ENCODE measurements at regions not wholly inside any gene's neighbourhood (a gene's known extent, or its start where the extent isn't known, plus 50 kb on each side); places are given as distances from the start of the nearest gene placed in this dataset.

DNA sequence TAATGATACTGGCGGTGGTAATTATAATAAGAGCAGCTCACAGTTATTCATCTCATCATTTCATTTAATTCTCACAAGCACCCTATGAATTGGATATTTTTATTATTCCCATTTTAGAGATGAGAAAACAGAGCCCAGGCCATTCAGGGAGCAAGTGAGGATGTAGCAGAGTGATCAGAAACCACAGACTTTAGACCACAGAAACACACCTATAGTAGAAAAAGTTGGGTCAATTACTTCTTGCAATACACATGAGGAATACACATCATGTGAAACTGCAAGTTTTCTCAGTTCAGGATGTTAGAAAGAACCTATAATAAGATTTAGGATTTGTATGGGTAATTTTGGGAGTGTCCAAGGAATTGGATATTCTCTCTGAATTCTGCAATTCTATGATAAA lies 278.0 kb downstream of the ADRA2A start:
- DNase-seq (ENCODE audit: low read depth), result no peak

DNA sequence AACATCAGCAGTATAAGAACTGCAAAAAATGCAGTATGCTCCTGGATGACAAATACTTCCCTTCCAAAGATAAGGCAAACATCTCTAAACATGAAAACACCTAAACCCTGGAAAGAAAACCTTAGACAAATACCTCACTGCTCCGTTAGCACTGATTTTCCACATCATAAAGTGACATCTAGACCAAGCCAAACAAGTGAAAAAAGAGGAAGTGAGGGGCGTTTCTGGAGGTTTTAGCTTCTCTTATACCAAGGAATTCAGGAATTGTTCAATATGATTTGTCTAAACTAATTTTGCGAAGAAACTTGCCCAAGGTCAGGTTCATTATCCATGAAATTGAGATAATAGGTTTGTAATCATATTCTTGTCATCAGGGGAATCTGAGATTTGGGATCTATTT lies 279.7 kb downstream of the ADRA2A start:
- no peak for DNase-seq (ENCODE audit: low read depth)

DNA sequence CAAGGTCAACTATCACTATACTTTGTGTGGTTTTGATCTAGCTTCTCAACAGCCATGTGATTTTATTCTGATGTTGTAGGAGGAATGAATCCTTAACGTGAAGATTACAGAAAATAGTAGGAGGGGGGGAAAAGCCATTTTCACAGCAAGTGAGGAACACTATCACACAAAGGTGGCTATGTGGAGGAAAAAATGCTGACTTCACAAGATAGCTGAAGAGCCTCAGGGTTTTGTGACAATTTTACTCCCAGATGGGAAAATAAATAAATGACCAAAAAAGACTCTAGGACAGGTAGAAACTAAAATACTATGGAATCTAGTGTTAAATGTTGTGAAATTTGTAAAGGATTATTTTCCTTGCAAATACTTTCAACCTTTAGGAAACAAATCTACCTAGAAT lies 281.0 kb downstream of the ADRA2A start:
- no peak for DNase-seq (ENCODE audit: low read depth)

DNA sequence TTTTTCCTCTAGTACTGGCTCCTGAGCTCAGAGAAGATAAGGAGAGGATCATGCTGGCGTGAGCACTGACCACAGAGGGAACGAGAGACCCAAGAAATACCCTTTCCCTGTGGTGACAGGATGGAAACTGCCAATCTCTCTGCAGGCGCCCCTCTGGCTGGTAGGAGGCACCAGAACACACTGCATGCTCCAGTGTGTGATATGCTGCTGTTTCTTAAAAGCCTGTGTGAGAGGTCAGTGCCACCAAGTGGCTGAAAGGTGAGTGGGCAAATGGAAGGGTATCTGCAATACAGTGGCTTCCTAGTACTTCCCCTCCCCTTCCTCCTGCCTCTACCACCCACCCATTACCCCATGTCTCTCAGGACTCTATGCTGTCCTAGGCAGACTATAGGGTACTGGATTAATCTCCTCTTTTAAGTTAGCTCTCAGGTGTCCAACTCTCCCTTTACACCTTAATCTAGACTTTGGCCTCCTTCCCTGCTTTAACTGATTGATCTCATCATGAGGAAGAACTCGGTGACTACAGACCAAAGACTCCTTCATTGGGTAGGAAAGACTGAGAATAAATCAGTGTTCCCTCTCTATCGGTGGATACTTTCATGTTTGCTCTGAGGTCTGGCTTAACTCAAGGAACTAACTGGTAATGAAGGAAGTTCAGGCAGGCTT lies 283.6 kb downstream of the ADRA2A start:
- DNase-seq (ENCODE audit: low read depth), result no peak

DNA sequence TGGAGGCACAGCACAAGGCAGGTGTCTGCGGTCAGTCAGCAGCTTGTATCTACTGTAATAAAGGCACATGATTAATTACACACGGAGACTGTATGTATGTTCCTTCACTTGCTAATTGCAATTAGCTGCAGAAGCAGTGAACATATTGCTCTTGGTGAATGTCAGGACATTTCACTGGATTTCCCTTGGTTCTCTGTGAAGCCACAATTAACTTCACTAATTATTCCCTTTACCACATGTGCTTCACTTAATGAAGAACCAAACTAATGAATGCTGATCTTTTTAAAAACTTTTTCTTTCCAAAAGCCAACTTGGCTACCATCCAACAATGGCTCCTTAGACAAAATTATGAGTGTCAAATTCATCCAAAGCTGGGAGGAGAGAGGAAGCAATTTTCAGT lies 290.7 kb downstream of the ADRA2A start:
- DNase-seq (ENCODE audit: low read depth), result no peak

DNA sequence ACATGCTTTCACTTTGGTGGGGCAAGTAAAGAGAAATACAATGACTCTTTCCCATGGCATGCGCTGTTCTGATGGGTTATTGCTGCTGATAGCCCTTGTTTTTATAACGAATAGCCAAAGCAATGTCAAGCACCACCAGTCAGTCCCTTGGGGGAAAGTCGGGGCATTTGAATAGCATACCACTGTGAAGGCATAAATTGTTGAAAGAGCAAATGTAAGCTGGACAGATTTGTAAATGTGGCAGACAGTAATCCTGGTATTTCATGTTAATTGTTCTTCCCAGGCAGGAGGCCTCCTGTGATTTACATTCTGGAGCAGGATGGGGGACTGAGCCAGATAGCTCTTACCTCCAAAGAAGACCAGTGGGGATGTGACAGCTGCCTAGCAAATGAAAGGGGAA lies 293.3 kb downstream of the ADRA2A start:
- no peak for DNase-seq (ENCODE audit: low read depth)

DNA sequence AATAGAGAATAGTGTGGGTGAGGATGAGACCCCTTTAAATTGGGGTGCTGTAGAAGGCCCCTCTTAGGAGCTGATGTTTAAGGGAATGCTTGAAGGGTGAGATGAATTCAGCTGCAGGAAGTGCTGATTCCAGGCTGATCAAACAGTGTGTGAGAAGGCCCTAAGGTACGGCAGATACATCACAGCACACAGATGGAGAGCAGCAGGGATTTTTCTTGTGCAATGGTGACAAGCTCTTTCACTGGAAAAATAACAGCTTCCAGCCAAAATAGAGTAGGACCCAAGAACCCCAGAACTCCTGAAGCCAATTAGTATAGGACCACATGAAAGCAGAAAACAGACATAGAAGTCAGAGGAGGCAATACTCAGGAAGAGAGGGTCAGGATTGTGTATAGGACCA lies 296.9 kb downstream of the ADRA2A start:
- DNase-seq (ENCODE audit: low read depth), result no peak

DNA sequence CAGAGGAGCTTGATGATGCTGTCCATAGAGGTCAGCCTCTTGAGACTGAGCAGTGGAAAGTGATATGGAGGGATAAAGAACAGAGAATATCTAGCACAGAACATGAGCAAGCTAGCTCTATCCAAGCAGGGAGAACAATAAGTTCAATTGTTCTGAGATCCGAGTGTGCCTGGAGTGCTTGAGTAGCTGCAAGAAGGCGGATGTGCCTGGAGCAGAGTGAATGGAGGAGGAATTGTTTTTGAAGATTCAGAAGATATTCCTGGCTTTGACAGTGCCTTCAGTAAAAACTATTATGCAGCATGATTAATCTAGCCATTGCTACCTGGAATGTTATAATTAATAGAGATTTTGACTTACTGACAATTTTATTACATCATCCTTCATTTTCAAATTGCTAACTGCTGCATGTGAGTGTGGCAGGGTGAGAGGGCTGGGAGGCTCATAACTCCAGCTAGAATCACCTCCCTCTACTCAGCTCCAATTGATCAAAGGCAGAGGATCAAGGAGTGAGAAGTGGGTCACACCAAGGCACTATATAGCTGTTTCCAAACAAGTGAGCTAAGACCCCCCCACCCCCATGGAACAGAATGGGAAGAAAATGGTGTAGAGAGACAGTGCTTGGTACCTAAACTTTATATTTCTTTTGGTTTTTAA lies 302.8 kb downstream of the ADRA2A start:
- no peak for DNase-seq (ENCODE audit: low read depth)

DNA sequence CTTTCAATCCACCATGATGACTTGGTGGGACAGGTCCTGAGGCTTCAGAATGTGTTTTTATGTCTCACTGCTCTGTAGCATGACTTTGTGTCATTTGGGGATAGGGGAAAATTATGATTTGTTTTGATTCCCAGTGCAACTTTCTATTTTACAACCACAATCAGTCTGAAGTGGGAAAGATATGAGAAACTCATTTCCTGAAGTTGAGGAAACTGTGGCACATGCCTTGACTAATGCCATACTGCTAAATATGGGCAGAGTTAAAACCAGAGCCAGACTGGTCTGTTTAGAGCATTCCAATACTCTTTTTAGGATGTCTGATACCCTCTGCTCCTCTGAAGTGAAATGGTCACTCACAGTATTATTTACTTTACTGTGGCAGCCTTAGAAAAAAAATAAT lies 307.7 kb downstream of the ADRA2A start:
- no peak for DNase-seq (ENCODE audit: low read depth)

DNA sequence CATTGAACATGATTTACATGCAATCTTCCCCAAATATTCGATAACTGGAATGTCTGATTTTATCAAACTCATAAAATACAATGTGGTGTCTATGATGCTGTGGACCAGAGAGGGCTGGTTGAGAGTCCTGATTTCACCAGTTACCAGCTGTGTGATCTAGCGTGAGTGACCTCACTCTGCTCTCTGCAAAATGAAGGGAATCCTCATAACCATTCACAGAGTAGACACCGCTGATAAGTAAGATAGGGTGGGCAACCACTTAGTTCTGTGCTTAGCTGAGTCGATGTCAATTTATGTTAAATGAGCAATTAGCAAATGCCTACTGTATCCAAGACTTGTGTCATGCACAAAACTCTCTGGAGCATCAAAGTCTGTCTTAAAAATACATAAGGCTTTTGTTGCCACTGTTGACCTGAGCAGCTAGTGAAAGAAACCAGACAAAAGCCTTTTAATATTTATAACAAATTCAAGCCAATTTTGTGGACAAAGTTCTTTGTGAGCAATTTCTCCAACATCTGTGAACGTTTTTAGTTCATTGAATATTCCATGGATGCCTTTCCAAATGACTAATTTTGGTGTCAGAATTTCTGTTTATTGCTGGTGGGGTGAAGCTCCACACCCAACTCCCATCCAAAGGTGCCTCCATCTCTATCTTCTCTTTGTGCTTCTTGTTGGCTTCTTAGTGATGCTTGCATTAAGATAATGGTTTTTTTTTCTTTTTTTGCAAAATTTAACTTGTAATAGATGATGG lies 314.2 kb downstream of the ADRA2A start:
- no peak for DNase-seq (ENCODE audit: low read depth)

DNA sequence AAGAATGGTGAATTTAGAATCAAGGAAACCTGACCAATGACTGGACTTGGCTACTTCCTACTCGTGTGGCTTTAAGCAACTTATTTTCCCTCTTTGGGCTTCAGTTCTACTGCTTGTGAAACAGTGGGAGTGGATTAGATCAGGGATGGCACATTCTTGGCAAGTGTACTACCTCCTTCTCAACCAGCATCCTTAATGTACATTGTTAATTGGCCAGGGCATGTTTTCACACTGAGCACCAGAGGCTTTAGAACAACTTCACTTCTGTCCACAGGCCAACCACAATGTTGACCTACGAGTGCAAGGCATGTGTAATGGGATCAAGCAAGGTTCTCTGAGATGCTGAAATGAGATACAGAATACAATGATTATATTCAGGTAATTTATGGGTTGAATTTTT lies 315.3 kb downstream of the ADRA2A start:
- no peak for DNase-seq (ENCODE audit: low read depth)

DNA sequence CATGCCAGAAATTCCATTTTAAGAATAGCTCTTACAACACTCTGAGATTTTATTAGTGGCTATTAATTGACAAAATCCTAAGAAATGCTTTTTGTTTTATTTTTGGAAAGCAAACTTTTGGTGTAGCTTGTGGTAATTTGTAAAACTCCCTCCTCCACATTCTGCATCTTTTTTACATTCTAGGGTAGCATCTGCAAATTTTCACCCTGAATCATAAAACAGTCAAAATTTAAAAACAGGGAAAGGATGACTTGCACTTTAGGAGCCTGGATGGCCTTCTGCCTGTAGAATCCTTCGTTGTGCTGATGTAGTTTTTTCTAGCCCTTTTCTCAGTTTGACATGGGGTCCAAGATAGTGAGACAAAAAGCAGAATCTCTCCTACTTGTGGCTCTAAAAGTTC lies 316.1 kb downstream of the ADRA2A start:
- no peak for DNase-seq (ENCODE audit: low read depth)

DNA sequence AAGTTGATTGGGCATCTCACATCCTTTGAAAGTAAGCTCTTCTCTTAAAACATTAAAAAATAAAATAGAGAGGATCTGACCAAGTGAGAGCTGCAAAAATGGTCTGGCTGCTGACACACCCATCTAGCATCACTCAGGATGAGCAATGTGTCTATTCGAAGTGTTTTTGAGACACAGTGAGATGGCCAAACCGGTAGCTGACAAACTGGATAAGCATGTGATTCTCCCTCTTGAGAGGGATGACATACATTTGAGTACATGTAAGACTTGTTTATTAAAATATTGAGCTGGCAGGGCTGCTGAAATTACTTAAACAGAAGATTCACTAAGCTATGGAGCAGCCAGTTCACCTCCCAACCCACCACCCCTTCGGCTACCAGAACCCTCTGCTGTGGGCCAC lies 333.9 kb downstream of the ADRA2A start:
- DNase-seq (ENCODE audit: low read depth), result no peak

DNA sequence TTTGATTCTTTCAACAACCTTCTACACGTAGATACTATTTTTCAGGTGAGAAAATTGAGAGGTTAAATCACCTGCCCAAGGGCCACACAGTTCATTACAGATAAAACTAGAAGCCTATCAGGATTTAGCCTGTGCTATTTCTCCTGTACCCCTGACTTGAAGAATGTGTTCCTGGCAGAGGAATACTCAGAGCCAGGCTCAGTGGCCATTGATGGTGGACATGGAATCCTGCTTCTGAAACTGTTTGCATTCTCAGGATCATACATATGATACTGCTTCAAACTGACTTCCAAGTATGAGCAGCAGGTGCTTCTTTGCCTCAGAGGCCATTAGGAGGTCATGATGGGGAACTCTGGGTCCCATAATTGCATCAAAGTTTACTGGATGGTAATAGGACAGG lies 348.6 kb downstream of the ADRA2A start:
- no peak for DNase-seq (ENCODE audit: low read depth)

DNA sequence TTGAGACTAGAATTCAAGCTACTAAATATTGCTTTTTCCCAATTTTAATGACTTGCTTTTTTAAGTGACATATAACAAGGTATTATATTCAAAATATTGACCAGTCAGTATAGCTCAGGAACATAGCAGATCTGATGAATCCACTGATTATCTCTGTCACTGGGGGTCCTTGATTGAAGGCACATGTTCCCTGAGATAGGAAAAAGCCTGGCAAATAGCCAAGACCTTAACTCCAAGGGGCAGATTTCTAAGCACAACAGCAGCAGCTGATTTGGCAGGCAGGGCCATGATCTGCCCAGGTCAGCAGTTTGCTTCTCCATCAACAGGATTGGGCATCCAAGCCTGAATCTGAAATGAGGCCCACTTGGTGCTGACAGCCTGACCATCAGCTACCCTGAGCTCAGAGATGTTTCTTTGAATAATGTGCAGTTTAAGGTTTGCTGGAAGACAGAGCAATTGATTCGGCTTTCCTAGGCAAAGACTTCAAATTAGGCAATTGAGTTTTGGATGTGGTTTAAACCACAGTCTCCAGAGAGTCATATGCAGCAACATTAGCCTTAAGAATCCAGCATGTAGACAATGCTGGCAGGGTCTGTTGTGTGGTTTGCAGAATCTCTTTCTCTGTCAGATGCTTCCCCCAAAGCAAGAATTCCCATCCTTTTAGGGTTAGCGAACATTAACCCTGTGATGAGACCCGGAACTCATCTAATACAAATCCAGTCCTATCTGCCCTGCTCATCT lies 352.6 kb downstream of the ADRA2A start:
- DNase-seq (ENCODE audit: low read depth), result no peak

DNA sequence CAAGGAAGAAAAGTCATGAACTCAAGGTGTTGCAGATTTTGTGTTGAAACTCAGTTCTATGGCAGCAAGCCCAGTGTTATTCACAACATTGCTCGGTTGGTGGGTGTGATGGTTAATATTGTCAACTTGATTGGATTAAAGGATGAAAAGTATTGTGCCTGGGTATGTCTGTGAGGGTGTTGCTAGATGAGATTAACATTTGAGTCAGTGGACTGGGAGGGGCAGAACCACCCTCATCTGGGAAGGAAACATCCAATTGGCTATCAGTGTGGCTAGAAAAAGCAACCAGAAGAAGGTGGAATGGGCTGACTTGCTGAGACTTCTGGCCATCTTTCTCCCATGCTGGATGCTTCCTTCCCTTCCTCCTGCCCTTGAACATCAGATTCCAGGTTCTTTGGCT lies 353.2 kb downstream of the ADRA2A start:
- DNase-seq (ENCODE audit: low read depth), result no peak

DNA sequence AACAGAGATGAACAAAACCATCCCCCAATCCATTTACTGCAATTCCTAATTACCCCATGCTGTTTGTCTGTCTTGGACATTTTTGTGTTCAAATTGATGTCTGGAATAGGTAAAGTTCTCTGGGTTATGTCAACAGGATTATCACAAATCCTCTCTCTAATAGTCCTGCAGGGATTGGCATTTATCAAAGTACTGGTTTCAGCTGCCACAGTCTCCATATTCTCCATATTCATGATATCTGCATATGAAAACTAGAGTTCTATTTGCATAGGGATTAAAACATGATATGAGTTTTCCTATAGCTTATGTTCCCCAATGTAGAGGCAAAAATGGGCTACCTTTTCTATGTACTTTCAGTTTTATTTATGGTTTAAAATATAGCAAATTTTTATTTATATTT lies 355.8 kb downstream of the ADRA2A start:
- no peak for DNase-seq (ENCODE audit: low read depth)

DNA sequence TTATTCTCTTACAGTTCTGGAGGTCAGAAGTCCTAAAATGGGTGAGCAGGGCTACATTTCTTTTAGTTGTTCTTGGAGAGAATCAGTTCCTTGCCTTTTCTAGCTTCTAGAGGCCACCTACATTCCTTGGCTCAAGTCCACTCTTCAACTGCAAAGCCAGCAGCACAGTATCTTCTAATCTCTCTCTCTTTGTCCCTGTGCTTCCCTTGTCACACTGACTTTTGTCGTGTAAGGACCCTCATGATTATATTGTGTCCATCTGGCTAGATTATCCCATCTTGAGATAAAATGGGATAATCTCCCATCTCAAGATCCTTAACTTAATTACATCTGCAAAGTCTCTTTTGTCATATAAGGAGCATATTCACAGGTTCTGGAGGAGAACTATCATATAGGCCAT lies 359.0 kb downstream of the ADRA2A start:
- no peak for DNase-seq (ENCODE audit: low read depth)

DNA sequence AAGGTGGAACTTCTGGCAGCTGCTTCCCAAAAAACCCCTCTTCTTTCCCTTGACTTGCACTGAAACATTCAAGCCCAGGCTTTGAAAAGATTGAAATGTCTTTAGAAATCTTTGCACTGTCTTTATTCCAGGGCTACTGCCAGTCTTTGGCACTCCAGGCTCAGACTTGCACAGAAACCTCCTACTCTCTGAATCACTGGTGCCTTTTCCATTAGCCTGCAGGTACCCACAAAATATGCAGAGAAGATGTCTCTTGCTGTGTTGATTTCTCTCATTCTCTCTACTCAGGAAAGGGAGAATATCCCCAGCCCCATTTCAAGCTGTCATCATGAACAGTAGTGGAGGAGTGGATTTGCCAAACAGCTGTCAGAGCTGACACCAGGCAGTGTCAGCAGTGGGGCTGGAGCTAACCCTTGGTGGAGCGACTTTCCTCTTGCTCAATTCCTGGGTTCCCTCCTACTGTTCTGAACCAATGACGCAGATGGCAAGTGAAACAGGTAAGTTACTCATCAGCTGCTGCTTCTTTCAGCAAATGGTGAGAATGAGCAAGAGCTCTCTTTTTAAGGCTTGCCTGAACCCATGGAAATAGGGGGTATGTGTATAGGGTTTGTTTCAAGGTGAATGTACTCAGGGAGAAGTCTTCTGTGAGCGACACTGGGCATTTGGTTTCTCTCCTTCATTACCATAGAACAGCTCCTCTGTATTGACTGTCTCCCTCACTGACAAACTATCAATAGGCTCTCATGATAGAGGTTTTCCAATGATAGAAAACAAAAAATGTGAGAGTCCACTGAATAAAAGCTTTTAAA lies 362.4 kb downstream of the ADRA2A start:
- no peak for DNase-seq (ENCODE audit: low read depth)

DNA sequence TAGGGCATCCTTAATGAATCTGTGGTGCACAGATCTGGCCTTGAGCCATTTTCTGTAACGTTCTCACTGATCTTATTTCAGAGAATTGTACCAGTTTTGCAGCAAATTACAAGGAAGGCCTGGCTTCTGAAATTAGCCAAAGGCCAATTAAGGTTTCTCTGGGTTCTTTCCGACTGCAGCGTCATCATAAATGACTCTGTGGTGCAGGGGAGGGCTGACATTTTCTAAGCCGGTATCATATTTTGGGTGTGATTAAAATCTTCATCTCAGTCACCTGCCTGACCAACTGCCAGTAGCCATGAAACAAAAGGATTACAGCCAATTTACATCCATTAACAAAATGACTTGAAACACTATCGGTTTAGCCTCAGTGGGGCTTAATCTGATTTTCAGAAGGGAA lies 363.7 kb downstream of the ADRA2A start:
- no peak for DNase-seq (ENCODE audit: low read depth)

DNA sequence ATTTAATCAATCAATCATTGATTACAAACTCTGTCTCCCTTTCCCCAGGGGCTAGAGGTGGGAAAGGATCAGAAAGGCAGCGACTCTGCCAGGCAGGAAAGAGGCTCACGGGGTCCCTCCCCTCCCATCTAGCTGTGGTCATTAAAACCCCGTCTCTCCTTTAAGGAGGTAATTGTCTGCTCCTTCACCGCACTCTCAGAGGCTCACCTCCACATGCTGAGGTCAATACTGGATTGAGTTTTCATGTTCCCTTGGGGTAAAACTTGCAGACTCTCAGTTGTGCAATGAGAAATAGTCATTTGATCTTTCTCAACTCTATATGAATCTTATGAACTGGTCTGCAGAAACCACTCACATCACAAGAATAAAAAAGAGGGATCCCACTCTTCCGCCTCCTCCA lies 368.8 kb downstream of the ADRA2A start:
- DNase-seq (ENCODE audit: low read depth), result no peak

DNA sequence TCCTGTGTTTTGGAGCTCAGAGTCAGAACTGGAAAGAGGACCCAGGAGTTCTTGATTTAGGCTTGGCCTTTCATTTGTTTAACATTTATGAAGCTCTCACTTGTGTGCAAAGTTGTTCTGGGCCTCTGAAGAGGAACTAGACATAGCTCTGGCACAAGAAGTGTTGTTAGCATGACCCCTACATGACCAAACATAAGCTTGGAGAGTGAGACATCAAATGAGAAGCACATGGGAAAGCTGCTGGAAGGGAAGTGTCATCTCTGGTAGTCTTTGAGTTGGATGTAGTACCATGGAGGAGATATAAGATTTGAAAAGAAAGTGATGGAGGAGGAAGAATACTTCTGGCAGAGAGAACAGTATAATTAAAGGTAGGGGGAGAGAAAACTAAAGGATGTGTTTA lies 370.1 kb downstream of the ADRA2A start:
- no peak for DNase-seq (ENCODE audit: low read depth)
